ENCODE measurements at regions not wholly inside any gene's neighbourhood (a gene's known extent, or its start where the extent isn't known, plus 50 kb on each side); places are given as distances from the start of the nearest gene placed in this dataset.

- peak; percentile 32; the same call in 1 of the 2 replicates for TF ChIP-seq TRIM28 (IDR thresholded peaks at IDR 0.05; ENCODE audit: borderline replicate concordance, low read length)
- TF ChIP-seq ZNF19 (tag by site-specific recombination; IDR thresholded peaks at IDR 0.05; ENCODE audit: low read depth), result no peak
- TF ChIP-seq, protein P1, sequence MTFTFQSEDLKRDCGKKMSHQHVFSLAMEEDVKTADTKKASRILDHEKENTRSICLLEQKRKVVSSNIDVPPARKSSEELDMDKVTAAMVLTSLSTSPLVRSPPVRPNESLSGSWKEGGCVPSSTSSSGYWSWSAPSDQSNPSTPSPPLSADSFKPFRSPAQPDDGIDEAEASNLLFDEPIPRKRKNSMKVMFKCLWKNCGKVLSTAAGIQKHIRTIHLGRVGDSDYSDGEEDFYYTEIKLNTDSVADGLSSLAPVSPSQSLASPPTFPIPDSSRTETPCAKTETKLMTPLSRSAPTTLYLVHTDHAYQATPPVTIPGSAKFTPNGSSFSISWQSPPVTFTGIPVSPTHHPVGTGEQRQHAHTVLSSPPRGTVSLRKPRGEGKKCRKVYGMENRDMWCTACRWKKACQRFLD (tag by site-specific recombination; IDR thresholded peaks at IDR 0.05), result no peak
- TF ChIP-seq ZNF391 (tag by site-specific recombination; IDR thresholded peaks at IDR 0.05; ENCODE audit: borderline replicate concordance, low read depth), result no peak
- no peak for TF ChIP-seq WT1 (tag by site-specific recombination; IDR thresholded peaks at IDR 0.05)
- peak; percentile 77 for TF ChIP-seq SP7 (tag by site-specific recombination; IDR thresholded peaks at IDR 0.05)
- TF ChIP-seq ZNF600 (tag by site-specific recombination; IDR thresholded peaks at IDR 0.05), result no peak
- no peak for TF ChIP-seq ZSCAN23 (tag by site-specific recombination; IDR thresholded peaks at IDR 0.05)
- TF ChIP-seq, protein P2, sequence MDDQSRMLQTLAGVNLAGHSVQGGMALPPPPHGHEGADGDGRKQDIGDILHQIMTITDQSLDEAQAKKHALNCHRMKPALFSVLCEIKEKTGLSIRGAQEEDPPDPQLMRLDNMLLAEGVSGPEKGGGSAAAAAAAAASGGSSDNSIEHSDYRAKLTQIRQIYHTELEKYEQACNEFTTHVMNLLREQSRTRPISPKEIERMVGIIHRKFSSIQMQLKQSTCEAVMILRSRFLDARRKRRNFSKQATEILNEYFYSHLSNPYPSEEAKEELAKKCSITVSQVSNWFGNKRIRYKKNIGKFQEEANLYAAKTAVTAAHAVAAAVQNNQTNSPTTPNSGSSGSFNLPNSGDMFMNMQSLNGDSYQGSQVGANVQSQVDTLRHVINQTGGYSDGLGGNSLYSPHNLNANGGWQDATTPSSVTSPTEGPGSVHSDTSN (CRISPR knock-in tag; IDR thresholded peaks at IDR 0.05), result no peak
- TF ChIP-seq SCRT2 (tag by site-specific recombination; IDR thresholded peaks at IDR 0.05), result no peak
- no peak for TF ChIP-seq ZNF571 (tag by site-specific recombination; IDR thresholded peaks at IDR 0.05)
- peak; percentile 80 for TF ChIP-seq ZNF843 (tag by site-specific recombination; IDR thresholded peaks at IDR 0.05)
- no peak for TF ChIP-seq ZNF521 (tag by site-specific recombination; IDR thresholded peaks at IDR 0.05)
- no peak for TF ChIP-seq KLF16 (tag by site-specific recombination; IDR thresholded peaks at IDR 0.05)
- no peak for TF ChIP-seq ZNF23 (tag by site-specific recombination; IDR thresholded peaks at IDR 0.05; ENCODE audit: borderline replicate concordance)
- TF ChIP-seq ZXDB (tag by site-specific recombination; IDR thresholded peaks at IDR 0.05), result 0 out of 2 replicates have a peak, but pooled peaks have one; percentile 49
- no peak for TF ChIP-seq TSHZ1 (tag by site-specific recombination; IDR thresholded peaks at IDR 0.05; ENCODE audit: borderline replicate concordance)
- no peak for TF ChIP-seq ZNF248 (tag by site-specific recombination; IDR thresholded peaks at IDR 0.05)
Observed at GRCh38 chr2:145012214-145012670, 492.3 kb upstream of the ZEB2 start (continued).

DNA sequence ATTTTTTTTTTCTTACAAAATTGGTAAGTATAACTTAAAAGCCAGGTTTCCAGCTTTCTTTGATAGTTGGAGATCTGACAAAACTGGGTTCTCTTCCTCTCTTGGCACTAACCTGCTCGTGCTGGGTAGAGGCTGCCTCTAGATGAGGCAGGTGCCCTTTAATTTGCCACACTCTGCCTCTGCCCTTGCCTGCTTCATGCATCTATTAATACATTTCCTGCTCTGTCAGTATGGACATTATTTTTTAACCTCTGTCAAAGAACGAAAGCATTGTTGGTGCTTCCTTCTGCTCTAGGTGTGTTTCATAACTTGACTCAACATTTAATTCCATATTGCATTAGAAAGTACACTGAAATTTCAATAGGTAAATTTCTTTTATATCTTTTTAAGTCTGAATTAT is 490.7 kb upstream of the ZEB2 start:
- ChIA-PET CTCF (no interaction called here), POLR2A (no interaction called here)
- H3K4me3 ChIP-seq (ENCODE audit: low read depth, low read length), result no peak overlapping the region
- H3K27ac ChIP-seq (ENCODE audit: extremely low read depth, low read depth, low read length), result no peak overlapping the region
- H3K36me3 ChIP-seq (ENCODE audit: control insufficient read depth in 2 of 2, insufficient read depth in 1 of 2, low read length in 2 of 2), result no peaks in the 10 kb centered on the region
- no peaks in the 10 kb centered on the region for H3K9me3 ChIP-seq (ENCODE audit: control insufficient read depth, insufficient read depth, low read depth, low read length)
- H3K4me1 ChIP-seq (ENCODE audit: control insufficient read depth, insufficient read depth, low read length), result peaks cover 10% of the 10 kb centered on the region
- TF ChIP-seq ZNF837 (tag by site-specific recombination; IDR thresholded peaks at IDR 0.05) (no peak), ELK4 (IDR thresholded peaks at IDR 0.05; ENCODE audit: borderline replicate concordance, low read depth, low read length) (no peak), ZNF660 (tag by site-specific recombination; IDR thresholded peaks at IDR 0.05) (no peak), HOXC10 (CRISPR knock-in tag; IDR thresholded peaks at IDR 0.05) (no peak), ZNF580 (tag by site-specific recombination; IDR thresholded peaks at IDR 0.05) (no peak), ZNF571 (tag by site-specific recombination; IDR thresholded peaks at IDR 0.05) (no peak), ZNF121 (tag by site-specific recombination; IDR thresholded peaks at IDR 0.05) (no peak), ZNF658 (tag by site-specific recombination; IDR thresholded peaks at IDR 0.05) (no peak), PRDM1 (tag by site-specific recombination; IDR thresholded peaks at IDR 0.05) (no peak), ZNF677 (tag by site-specific recombination; IDR thresholded peaks at IDR 0.05) (no peak), ZNF785 (tag by site-specific recombination; IDR thresholded peaks at IDR 0.05) (no peak), YY1 (tag by site-specific recombination; IDR thresholded peaks at IDR 0.05) (no peak)
- TF ChIP-seq, protein P2 (CRISPR knock-in tag; IDR thresholded peaks at IDR 0.05), result no peak

Measured in HEK293 (cell line).